ENCODE measurements at regions not wholly inside any gene's neighbourhood (a gene's known extent, or its start where the extent isn't known, plus 50 kb on each side); places are given as distances from the start of the nearest gene placed in this dataset.

DNA sequence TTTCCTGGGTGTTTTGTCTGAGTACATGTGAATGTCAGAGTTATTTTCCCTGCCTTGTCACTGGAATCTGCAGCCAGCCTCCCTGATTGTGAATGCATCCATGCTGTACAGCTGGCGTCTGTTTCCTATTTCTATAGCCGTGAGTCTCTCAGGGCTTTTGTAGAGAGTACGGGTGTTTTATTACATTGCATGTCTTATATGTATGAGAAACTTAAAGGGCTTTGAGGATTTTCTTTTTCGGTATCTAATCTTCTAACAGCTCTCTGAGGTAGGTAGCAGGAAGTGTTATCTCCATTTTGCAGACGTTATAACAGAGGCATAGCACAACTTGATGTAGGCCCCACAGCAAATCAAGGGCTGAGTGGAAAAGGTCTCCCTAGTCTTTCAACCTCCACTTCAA lies 272.9 kb downstream of the PRL start:
- no peak for TF ChIP-seq CTCF (IDR thresholded peaks at IDR 0.05; ENCODE audit: extremely low read depth, missing control alignments)
- DNase-seq (ENCODE audit: low spot score) = no peak

- DNase-seq (ENCODE audit: low spot score) = peak; percentile 32
- TF ChIP-seq CTCF (IDR thresholded peaks at IDR 0.05; ENCODE audit: extremely low read depth, missing control alignments) = no peak
These were observed 271.8 kb downstream of the PRL start for GRCh38 chr6:22024973-22025467.

- DNase-seq (ENCODE audit: low spot score) = peak; percentile 39
- no peak for TF ChIP-seq CTCF (IDR thresholded peaks at IDR 0.05; ENCODE audit: extremely low read depth, missing control alignments)
These were observed 271.2 kb downstream of the PRL start for GRCh38 chr6:22025468-22026163.

GRCh38 chr6:22026164-22026678 lies 270.6 kb downstream of the PRL start:
- no peak for TF ChIP-seq CTCF (IDR thresholded peaks at IDR 0.05; ENCODE audit: extremely low read depth, missing control alignments)
- DNase-seq (ENCODE audit: low spot score) = no peak

GRCh38 chr6:22027040-22027725 lies 269.7 kb downstream of the PRL start:
- DNase-seq (ENCODE audit: low spot score) = no peak
- TF ChIP-seq CTCF (IDR thresholded peaks at IDR 0.05; ENCODE audit: extremely low read depth, missing control alignments) = no peak

DNA sequence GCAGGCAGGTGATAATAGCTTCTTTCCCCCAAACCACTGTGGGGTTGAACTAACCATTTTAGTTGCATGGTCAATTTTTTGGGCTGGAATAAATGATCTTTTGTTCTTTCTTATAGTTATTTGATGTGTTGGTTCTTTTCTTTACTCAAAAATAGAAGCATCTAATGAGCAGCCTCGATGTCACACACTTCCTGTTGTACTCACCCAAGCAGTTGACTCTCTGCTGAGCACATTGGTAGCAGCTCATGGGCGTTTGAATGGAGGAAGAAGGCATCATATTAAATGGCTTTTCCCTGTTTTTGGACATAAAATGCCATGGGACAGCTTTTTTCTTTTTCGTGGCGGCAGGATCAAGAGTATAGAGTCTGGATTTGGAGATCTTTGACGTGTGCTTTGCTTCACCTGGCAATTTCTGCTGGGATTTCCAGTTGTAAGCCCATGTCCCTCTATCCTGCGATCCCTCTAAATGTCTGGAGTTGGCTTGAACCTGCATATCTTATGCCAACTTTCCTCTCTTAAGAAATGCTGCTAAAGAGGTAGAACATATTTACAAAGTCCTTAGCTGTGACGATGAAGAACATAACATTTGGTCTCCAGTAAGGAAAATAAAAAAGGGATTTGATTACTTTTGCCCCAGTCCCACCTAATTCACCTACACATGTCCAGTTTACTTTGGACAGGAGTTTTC lies 268.3 kb downstream of the PRL start:
- DNase-seq (ENCODE audit: low spot score) = no peak
- no peak for TF ChIP-seq CTCF (IDR thresholded peaks at IDR 0.05; ENCODE audit: extremely low read depth, missing control alignments)

DNA sequence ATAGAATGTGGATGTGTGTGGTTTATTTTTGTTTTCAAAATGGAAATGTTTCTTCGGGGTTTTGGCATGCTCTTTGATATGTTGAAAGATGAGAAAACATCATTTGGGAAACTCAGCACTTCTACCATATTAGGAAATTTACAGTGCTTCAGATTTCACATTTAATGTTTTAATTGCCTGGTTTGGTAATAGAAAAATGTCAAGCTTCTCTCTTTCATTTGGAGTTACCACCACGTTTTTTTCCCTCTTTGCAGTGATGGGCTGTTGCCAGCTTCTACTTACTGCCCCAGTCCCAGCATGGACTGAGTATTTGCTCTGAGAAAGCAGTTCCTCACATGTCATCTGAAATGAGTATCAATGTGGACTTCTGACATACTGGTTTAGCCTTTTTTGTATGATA lies 267.7 kb downstream of the PRL start:
- no peak for TF ChIP-seq CTCF (IDR thresholded peaks at IDR 0.05; ENCODE audit: extremely low read depth, missing control alignments)
- peak; percentile 5 for DNase-seq (ENCODE audit: low spot score)
